ENCODE measurements at regions not wholly inside any gene's neighbourhood (a gene's known extent, or its start where the extent isn't known, plus 50 kb on each side); places are given as distances from the start of the nearest gene placed in this dataset.

GRCh38 chr11:19391026-19391425 lies 150.3 kb upstream of the E2F8 start:
- Histone ChIP-seq H3K9me3 (no peaks in the 10 kb centered on the region), H3K36me3 (no peaks in the 10 kb centered on the region), H3K4me3 (no peak overlapping the region), H3K4me1 (replicated peaks) (no peaks in the 10 kb centered on the region), H3K27me3 (replicated peaks; ENCODE audit: insufficient read depth) (no peaks in the 10 kb centered on the region), H3K27ac (peak overlapping the region in 1 of 2 donors; percentile 2)
- 65% methylated on average over 3 of the region's 3 CpGs for WGBS
- TF ChIP-seq POLR2AphosphoS5 (IDR thresholded peaks at IDR 0.05) (no peak), POLR2A (IDR thresholded peaks at IDR 0.05) (no peak)
- TF ChIP-seq, protein P1, sequence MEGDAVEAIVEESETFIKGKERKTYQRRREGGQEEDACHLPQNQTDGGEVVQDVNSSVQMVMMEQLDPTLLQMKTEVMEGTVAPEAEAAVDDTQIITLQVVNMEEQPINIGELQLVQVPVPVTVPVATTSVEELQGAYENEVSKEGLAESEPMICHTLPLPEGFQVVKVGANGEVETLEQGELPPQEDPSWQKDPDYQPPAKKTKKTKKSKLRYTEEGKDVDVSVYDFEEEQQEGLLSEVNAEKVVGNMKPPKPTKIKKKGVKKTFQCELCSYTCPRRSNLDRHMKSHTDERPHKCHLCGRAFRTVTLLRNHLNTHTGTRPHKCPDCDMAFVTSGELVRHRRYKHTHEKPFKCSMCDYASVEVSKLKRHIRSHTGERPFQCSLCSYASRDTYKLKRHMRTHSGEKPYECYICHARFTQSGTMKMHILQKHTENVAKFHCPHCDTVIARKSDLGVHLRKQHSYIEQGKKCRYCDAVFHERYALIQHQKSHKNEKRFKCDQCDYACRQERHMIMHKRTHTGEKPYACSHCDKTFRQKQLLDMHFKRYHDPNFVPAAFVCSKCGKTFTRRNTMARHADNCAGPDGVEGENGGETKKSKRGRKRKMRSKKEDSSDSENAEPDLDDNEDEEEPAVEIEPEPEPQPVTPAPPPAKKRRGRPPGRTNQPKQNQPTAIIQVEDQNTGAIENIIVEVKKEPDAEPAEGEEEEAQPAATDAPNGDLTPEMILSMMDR (IDR thresholded peaks at IDR 0.05): no peak
- intact Hi-C loops (cut with DNase I): no loop called here
- no peak for DNase-seq (ENCODE audit: low spot score)

DNA sequence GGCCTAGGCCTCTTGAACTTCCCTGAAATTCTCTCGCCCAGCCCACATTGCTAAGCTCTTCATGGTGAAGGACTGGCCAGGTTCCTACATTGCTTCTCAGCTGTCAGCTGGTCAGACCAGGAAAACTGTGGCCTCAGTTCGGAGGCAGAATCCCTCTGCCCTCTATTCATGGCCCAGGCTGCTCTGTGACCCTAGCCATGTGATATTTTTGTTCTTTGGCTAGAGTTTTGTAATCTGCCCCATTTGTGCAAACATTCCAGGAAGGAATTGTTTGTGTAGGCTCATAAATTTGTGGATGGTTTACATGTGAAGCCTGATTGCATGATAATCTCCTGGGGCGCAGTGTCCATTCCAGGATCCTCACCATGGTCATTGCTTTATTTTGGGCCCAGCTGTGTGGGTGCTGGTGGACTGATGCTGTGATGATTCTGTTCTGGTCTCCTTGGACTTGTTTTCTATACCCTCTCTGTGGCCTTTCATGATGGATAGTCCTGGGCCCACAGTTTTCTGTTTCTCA lies 149.1 kb upstream of the E2F8 start:
- Histone ChIP-seq H3K4me3 (no peak overlapping the region), H3K27me3 (replicated peaks; ENCODE audit: insufficient read depth) (no peaks in the 10 kb centered on the region), H3K9me3 (no peaks in the 10 kb centered on the region), H3K27ac (no peak overlapping the region), H3K4me1 (replicated peaks) (no peaks in the 10 kb centered on the region), H3K36me3 (no peaks in the 10 kb centered on the region)
- TF ChIP-seq, protein P1 (IDR thresholded peaks at IDR 0.05): no peak
- TF ChIP-seq POLR2A (IDR thresholded peaks at IDR 0.05): no peak
- TF ChIP-seq POLR2AphosphoS5 (IDR thresholded peaks at IDR 0.05): no peak
- intact Hi-C loops (cut with DNase I): no loop called here
- 54% methylated on average over 3 of the region's 3 CpGs for WGBS
- no peak for DNase-seq (ENCODE audit: low spot score)

DNA sequence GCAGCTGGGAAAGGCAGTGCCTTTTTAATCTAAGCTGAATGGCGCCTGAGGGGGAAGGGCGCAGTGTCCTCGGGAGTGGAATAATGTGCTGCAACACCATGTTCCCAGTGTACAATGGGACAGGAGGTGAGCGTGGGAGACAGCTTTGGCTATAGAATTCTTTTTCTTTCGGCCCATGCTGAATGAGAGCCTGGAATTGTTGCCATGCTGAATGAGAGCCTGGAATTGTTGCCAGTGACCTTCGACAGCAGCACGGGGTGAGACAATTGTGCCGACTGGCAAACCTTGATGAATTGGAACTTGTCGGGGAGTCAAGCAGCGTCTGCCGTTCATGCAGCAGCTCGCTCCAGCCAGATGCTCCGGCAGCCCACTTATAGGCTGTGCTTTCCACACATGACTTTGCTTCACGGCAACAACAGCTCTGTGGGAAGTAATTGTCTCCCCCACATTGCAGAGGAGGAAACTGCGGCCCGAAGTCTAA lies 141.4 kb upstream of the E2F8 start:
- no peak for DNase-seq (ENCODE audit: low spot score)
- H3K4me1 ChIP-seq (replicated peaks): no peaks in the 10 kb centered on the region

DNA sequence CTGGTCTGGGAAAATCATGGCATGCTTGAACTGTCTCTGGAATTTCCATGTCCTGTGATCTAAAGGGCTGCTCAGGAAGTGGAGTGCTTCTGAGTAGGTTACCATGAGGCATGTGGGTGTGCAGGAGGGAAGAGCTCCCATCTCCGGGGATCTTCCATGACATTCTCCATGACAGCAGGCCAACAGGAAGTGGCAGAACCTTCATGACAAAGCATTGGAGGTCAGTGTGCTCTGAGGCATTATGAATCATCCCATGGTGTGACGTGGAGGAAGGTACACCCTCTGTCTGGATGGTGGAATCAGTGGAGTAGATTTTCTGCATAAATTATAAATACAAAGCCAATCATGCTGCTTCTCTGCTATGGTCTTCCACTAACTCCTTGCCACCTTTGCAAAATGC lies 139.6 kb upstream of the E2F8 start:
- Histone ChIP-seq H3K9me3 (no peaks in the 10 kb centered on the region), H3K4me1 (replicated peaks) (no peaks in the 10 kb centered on the region), H3K4me3 (no peak overlapping the region), H3K27me3 (replicated peaks; ENCODE audit: insufficient read depth) (no peaks in the 10 kb centered on the region), H3K36me3 (no peaks in the 10 kb centered on the region), H3K27ac (no peak overlapping the region)
- intact Hi-C loops (cut with DNase I): no loop called here
- 35% methylated on average over 2 of the region's 2 CpGs for WGBS
- TF ChIP-seq, protein P1 (IDR thresholded peaks at IDR 0.05): no peak
- TF ChIP-seq POLR2AphosphoS5 (IDR thresholded peaks at IDR 0.05) (no peak), POLR2A (IDR thresholded peaks at IDR 0.05) (no peak)
- no peak for DNase-seq (ENCODE audit: low spot score)

More for the DNA sequence above, 141.4 kb upstream of the E2F8 start:
- no peak overlapping the region for H3K4me3 ChIP-seq
- no peaks in the 10 kb centered on the region for H3K36me3 ChIP-seq
- no peaks in the 10 kb centered on the region for H3K27me3 ChIP-seq (replicated peaks; ENCODE audit: insufficient read depth)
- no peak overlapping the region for H3K27ac ChIP-seq
- TF ChIP-seq, protein P1 (IDR thresholded peaks at IDR 0.05): no peak
- TF ChIP-seq POLR2A (IDR thresholded peaks at IDR 0.05) (no peak), POLR2AphosphoS5 (IDR thresholded peaks at IDR 0.05) (no peak)
- H3K9me3 ChIP-seq: no peaks in the 10 kb centered on the region
- 79% methylated on average over 15 of the region's 16 CpGs for WGBS
- intact Hi-C loops (cut with DNase I): no loop called here

- Histone ChIP-seq H3K27me3 (replicated peaks; ENCODE audit: insufficient read depth) (no peaks in the 10 kb centered on the region), H3K27ac (no peak overlapping the region), H3K36me3 (no peaks in the 10 kb centered on the region), H3K4me1 (replicated peaks) (no peaks in the 10 kb centered on the region), H3K9me3 (no peaks in the 10 kb centered on the region), H3K4me3 (no peak overlapping the region)
- no peak for DNase-seq (ENCODE audit: low spot score)
- intact Hi-C loops (cut with DNase I): no loop called here
- WGBS: 43% methylated on average over 7 of the region's 7 CpGs
- TF ChIP-seq, protein P1 (IDR thresholded peaks at IDR 0.05): no peak
- TF ChIP-seq POLR2AphosphoS5 (IDR thresholded peaks at IDR 0.05) (no peak), POLR2A (IDR thresholded peaks at IDR 0.05) (no peak)
Measured at GRCh38 chr11:19379465-19379864, 138.7 kb upstream of the E2F8 start.

All from prostate gland (tissue), 2 donors.